OCI-M2 (cell line): ENCODE measurements at regions not wholly inside any gene's neighbourhood (a gene's known extent, or its start where the extent isn't known, plus 50 kb on each side); places are given as distances from the start of the nearest gene placed in this dataset.

ENCODE experiments used
- DNase-seq: peaks from one replicate; lab custom pipeline; 2025; ENCODE audit not compliant: unreplicated experiment; lab: John Stamatoyannopoulos, UW

DNA sequence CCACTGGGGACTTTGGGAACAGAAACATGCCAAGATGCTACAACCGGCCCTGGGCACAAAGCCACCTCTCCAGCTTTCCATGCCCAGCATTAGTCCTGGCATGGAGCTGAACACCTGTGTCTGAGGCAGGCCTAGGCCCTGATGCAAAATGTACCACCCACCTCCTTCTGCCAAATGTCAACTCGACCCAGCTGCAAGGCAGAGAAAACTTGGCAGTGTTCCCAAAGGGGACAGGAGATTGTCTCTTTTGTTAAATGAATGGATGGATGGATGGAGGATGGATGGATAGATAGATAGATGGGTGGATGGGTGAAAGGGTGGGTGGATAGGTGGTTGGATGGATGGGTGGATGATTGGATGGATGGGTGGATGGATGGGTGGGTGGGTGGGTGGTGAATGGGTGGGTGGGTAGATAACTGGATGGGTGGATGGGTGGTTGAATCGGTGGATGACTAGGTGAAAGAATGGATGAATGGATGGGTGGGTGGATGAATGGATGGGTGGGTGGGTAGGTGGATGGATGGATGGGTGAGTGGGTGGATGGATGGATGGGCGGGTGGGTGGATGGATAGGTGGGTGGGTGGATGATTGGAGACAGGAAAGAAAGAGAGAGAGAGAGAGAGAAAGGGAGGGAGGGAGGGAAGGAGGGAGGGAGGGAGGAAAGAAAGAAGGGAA, 73.4 kb upstream of the TNRC6C start:
- DNase-seq, result no peak

- DNase-seq, result no peak
Measured at GRCh38 chr17:77885678-77886386, 72.7 kb upstream of the TNRC6C start.

DNA sequence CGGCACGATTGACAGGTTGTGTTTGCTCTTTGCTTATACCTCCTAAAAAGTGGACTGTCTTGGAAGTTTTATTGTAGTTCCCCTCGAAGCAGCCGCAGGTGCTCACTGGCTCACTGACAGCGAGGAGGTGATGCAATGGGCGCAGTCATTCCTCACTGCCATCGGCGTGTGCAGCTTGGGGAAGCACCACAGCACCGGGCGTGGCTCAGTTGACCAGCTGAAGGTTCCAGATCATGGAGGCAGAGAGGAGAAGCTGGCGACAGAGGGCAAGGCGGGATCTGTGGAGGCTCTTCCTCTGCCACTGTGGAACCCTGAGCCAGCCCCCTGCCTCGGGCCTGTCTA, 72.1 kb upstream of the TNRC6C start:
- no peak for DNase-seq

DNA sequence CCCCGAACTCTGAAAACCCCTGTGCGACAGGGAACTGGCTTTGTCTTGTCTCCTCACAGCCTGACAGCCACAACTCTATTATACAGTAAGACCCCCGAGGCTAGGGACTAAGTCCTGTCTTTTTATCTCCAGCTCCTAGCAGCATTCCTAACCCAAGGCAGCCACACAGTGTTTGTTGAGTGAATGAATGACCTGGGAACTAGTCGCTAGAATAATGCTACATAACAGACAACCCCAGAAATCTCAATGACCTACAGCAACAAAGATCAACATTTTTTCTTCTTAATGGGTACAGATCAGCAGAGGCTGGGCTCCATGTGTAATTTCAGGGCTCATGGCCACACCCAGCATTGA, 71.4 kb upstream of the TNRC6C start:
- no peak for DNase-seq

- DNase-seq, result no peak
Measured at GRCh38 chr17:77887464-77888241, 70.8 kb upstream of the TNRC6C start.

- no peak for DNase-seq
Measured at GRCh38 chr17:77888242-77889134, 70.0 kb upstream of the TNRC6C start.

DNA sequence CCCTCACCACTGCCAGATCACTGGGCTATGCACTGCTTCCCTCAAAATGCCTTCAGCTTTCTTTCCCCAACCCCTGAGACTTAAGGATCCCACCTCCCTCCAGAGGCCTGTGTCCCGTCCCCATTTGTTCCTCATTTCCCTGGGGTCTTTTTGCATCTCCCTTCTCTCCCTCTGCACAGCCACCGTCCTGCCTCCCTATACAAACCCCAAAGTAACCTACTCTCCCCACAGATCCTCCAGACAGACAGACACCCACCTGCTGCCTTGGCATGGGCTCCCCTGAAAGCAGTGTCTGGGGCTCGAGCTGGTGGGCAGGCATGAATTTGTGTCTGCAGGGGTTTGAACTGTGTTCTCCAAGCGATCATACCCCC, 69.4 kb upstream of the TNRC6C start:
- no peak for DNase-seq

- no peak for DNase-seq
Measured at GRCh38 chr17:77889866-77890760, 68.4 kb upstream of the TNRC6C start.

DNA sequence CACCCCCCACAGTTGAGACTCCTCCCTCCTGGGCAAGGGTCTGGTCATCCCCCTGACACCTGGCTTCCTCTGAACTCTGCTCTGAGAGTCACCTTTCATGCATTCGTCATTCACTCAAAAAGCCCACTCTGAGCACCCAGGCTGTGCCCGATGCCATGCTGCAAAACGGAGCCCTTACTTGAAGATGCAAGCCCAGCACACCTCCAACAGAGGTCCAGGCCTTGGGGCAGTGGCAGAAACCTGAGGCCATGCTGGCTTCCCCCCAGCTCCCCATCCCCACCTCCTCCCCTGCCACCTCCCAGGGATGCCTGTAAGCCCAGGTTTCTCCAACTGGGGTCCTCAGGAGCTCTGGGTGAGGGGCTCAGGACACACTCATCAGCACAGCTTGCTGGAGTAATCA, 67.7 kb upstream of the TNRC6C start:
- no peak for DNase-seq

- DNase-seq, result no peak
Measured at GRCh38 chr17:77891602-77892001, 66.9 kb upstream of the TNRC6C start.

DNA sequence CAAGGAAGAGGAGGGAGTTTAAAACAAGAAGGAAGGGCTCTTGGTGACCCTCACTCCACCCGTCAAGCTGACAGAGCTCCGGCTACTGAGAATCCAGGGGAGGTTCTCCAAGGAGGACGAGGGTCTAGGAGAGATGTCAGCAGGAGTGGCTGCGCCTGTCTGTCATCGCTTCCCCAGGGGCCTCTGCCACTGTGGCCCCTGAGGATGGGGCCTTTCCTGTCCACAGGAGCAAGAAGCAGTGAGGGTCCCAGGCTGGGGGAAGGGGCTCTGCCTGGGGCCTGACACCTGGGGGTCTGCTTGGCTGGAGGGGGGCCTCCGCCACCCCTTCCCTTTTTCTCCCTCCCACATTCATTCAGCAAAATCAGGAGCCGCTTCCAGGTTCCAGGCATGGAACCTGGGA, 66.5 kb upstream of the TNRC6C start:
- DNase-seq, result no peak

DNA sequence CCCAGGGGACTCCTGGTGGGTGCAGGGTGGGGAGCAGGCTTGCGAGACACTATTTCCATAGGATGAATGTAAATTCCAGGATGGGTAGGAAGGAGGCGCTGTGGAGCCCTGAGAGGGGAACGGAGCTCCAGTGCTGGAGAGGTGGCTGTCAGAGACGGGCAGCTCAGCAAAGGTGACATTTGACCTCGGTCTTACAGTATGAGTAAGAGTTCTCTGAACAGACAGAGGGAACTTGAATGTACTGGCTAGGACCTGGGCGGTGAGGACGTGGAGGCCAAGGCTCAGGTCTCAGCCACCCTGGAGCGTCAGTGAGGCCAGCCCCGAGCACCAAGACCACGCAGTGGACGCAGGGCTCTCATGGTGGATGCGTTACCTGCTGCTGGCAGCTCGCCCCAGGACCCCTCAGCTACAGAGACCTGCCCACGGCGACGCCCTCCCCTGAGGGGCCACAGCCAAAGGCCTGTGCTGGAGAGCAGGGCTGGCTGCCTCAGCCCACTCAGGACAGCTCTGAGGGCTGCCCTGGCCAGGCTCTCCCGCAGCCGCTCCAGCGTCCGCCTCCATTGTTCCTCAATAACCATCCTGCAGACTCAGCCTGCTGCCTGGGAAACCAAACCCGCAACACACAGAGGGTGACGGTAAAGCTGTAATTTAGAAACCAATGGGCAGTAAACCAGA, 65.9 kb upstream of the TNRC6C start:
- DNase-seq, result no peak

DNA sequence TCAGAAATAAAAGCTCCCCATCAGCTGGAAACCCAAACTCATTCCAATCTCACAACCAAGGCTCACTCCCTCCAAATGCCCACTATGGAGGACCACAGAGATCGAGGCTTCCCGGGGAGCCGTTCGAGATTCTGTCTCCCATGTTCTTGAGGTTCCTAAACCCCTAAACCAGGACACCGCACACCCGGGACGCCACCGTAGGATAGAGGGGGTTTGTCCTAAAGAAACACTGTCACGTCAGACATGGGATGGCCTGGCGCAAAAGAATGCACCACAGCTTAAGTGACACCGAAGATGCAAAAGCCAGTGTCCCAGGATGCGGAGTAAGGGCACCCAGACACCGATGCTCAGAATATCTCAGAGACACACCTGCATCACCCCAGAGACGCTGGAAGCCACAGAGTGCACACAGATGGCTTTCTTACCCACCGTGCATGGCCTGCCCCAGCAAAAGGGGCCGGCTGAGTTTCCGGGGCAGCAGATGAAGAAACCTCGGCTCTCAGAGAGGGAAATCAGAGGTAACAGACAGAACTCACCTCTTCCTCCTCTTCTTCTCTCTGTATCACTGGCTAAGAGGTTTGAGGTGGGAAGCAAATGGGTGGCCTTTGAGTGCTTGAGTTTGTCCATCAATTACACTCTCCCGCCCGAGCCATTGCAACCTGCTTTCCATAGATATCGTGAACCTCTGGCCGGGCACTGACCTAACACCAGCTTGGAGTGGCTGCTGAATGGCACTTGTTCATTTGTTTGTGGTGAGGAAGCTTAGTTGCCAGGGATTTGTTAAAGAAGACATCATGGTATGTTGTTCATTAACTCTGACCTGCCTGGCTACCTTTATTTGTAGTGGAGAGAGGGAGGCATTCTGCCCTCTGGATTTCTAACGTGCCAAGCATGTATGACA, 65.1 kb upstream of the TNRC6C start:
- no peak for DNase-seq

DNA sequence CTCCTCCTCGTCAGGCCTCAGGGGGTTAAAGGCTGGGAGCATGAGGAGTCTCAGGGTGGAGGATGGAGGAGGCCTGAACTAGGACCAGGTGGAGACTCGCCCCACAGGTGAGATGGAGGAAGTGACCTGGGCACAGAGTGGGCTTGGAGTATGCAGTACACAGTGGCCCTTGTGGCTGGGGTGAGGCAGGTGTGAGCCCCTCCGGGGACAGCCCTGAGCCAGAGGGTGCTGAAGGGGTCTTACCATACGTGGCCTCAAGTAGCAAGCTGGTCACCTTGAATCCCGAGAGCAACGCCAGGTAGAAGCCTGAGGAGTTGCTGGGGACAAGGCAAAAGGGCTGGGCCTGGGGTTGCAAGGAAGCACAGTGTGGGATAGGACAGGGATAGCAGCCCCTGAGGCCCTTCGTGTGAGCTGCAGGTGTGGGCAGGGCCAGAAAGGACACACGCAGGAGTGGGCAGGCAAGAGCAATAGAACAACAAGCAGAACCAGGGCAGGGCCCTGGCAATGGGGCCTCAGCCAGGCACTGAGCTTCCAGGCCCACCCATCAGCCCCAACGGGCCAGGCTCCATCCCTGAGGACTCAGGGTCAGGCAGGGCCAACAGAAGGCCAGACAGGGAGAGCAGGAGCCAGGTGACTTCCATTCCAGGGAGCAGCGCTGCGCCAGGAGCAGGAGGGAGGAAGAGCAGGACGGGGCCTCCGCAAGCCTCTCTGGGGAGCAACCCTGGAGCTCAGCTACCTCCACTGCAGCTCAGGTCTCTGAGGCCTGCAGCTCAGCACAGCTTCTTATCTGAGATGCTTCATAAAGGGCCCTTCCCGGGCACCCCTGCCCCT, 64.2 kb upstream of the TNRC6C start:
- DNase-seq, result no peak

DNA sequence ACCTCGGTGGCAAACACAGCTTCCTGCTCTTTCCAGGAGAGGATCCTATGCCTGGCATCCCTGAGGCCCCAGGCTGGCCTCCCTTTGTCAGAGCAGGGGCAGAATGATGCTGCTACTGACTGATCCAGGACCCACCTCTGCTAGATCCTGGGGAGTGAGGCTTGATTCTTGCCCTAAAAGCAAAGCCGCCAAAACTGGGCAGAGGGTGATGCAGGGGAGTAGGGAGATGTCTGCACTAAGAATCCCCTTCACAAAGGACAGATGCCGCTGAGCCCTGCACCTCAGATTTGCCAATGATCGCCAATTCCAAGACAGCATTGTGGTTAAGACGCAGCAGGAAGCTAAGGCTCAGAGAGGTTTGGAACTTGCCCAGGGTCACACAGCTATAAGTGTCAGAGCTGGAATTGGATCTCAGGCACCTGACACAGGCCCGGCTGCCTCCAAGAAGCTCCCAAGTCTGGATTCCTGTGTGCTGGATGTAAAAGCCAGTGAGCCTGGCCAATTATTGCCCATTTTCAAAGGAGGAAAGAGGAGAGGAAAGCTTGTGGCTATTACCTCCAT, 60.7 kb upstream of the TNRC6C start:
- DNase-seq, result no peak

GRCh38 chr17:77898521-77899434, 59.7 kb upstream of the TNRC6C start:
- no peak for DNase-seq

- no peak for DNase-seq
Measured at GRCh38 chr17:77899498-77899897, 59.0 kb upstream of the TNRC6C start.
